NOMO-1 treated with DMSO at 0.1 percent for 48 hours (cell line): ENCODE measurements at regions not wholly inside any gene's neighbourhood (a gene's known extent, or its start where the extent isn't known, plus 50 kb on each side); places are given as distances from the start of the nearest gene placed in this dataset.
"Not testable (repeated sequence)": the region's sequence is repeated elsewhere in the genome, so short reads cannot be mapped to it uniquely, and the experiment has no call there.

Experiments
- DNase-seq: peaks from one replicate; lab custom pipeline; 2025; ENCODE audit not compliant: unreplicated experiment; lab: John Stamatoyannopoulos, UW

- DNase-seq = no peak
These were observed 333.6 kb downstream of the GPD2 start for GRCh38 chr2:156769802-156770201.

GRCh38 chr2:156778916-156779315 lies 342.7 kb downstream of the GPD2 start:
- DNase-seq = no peak

GRCh38 chr2:156779416-156780120 lies 343.4 kb downstream of the GPD2 start:
- no peak for DNase-seq

- DNase-seq = not testable (repeated sequence)
These were observed 345.5 kb downstream of the GPD2 start for GRCh38 chr2:156781677-156782076.

GRCh38 chr2:156784020-156784701 lies 348.0 kb downstream of the GPD2 start:
- no peak for DNase-seq

- DNase-seq = no peak
These were observed 351.3 kb downstream of the GPD2 start for GRCh38 chr2:156787517-156787916.

GRCh38 chr2:156790343-156791037 lies 354.3 kb downstream of the GPD2 start:
- DNase-seq = no peak

- DNase-seq = no peak
These were observed 356.2 kb downstream of the GPD2 start for GRCh38 chr2:156792242-156792840.

GRCh38 chr2:156797832-156798231 lies 361.7 kb downstream of the GPD2 start:
- DNase-seq = no peak

- DNase-seq = no peak
These were observed 364.0 kb downstream of the GPD2 start for GRCh38 chr2:156800065-156800653.

- DNase-seq = no peak
These were observed 364.7 kb downstream of the GPD2 start for GRCh38 chr2:156800781-156801361.

GRCh38 chr2:156803243-156803642 lies 367.1 kb downstream of the GPD2 start:
- DNase-seq = no peak

- DNase-seq = no peak
These were observed 367.8 kb downstream of the GPD2 start for GRCh38 chr2:156803967-156804366.

- DNase-seq = no peak
These were observed 373.9 kb downstream of the GPD2 start for GRCh38 chr2:156810094-156810493.

- DNase-seq = no peak
These were observed 376.3 kb downstream of the GPD2 start for GRCh38 chr2:156812496-156812895.

- DNase-seq = no peak
These were observed 381.3 kb downstream of the GPD2 start for GRCh38 chr2:156817430-156817829.

GRCh38 chr2:156818221-156818620 lies 382.0 kb downstream of the GPD2 start:
- no peak for DNase-seq

- DNase-seq = no peak
These were observed 382.8 kb downstream of the GPD2 start for GRCh38 chr2:156818944-156819343.

- no peak for DNase-seq
These were observed 390.3 kb downstream of the GPD2 start for GRCh38 chr2:156826341-156826933.

GRCh38 chr2:156834431-156834830 lies 398.3 kb downstream of the GPD2 start:
- no peak for DNase-seq
